ENCODE measurements at regions not wholly inside any gene's neighbourhood (a gene's known extent, or its start where the extent isn't known, plus 50 kb on each side); places are given as distances from the start of the nearest gene placed in this dataset.
"Not testable (repeated sequence)": the region's sequence is repeated elsewhere in the genome, so short reads cannot be mapped to it uniquely, and the experiment has no call there.

GRCh38 chr9:42656789-42657188, 473.3 kb downstream of the SPATA31A6 start:
- not testable (repeated sequence) for DNase-seq

- not testable (repeated sequence) for DNase-seq
Observed at GRCh38 chr9:42657496-42657895, 474.0 kb downstream of the SPATA31A6 start.

GRCh38 chr9:42697146-42697545, 513.7 kb downstream of the SPATA31A6 start:
- DNase-seq, result not testable (repeated sequence)

GRCh38 chr9:42702890-42703289, 519.4 kb downstream of the SPATA31A6 start:
- DNase-seq, result not testable (repeated sequence)

GRCh38 chr9:42724841-42725835, 541.7 kb downstream of the SPATA31A6 start:
- DNase-seq, result not testable (repeated sequence)

- peak; percentile 65 to 66 for DNase-seq
Observed at GRCh38 chr9:42743030-42743814, 559.8 kb downstream of the SPATA31A6 start.

- DNase-seq, result not testable (repeated sequence)
Observed at GRCh38 chr9:42757251-42757650, 573.8 kb downstream of the SPATA31A6 start.

- DNase-seq, result not testable (repeated sequence)
Observed at GRCh38 chr9:42759320-42759719, 575.9 kb downstream of the SPATA31A6 start.

GRCh38 chr9:42782201-42782600, 598.7 kb downstream of the SPATA31A6 start:
- DNase-seq, result not testable (repeated sequence)

- not testable (repeated sequence) for DNase-seq
Observed at GRCh38 chr9:42792725-42793124, 609.3 kb downstream of the SPATA31A6 start.

GRCh38 chr9:42798571-42798970, 615.1 kb downstream of the SPATA31A6 start:
- DNase-seq, result not testable (repeated sequence)

GRCh38 chr9:42802716-42803115, 619.3 kb downstream of the SPATA31A6 start:
- not testable (repeated sequence) for DNase-seq

GRCh38 chr9:42806674-42807073, 623.2 kb downstream of the SPATA31A6 start:
- not testable (repeated sequence) for DNase-seq

- DNase-seq, result not testable (repeated sequence)
Observed at GRCh38 chr9:42821468-42821867, 638.0 kb downstream of the SPATA31A6 start.

- not testable (repeated sequence) for DNase-seq
Observed at GRCh38 chr9:42848156-42848555, 664.7 kb downstream of the SPATA31A6 start.

GRCh38 chr9:42850896-42851693, 667.6 kb downstream of the SPATA31A6 start:
- not testable (repeated sequence) for DNase-seq

GRCh38 chr9:42851701-42852100, 668.2 kb downstream of the SPATA31A6 start:
- DNase-seq, result not testable (repeated sequence)

- not testable (repeated sequence) for DNase-seq
Observed at GRCh38 chr9:42852133-42852930, 668.9 kb downstream of the SPATA31A6 start.

- not testable (repeated sequence) for DNase-seq
Observed at GRCh38 chr9:42860133-42860532, 676.7 kb downstream of the SPATA31A6 start.

- not testable (repeated sequence) for DNase-seq
Observed at GRCh38 chr9:42862465-42862864, 679.0 kb downstream of the SPATA31A6 start.

Data from NCI-H2081 (cell line).